ENCODE measurements at regions not wholly inside any gene's neighbourhood (a gene's known extent, or its start where the extent isn't known, plus 50 kb on each side); places are given as distances from the start of the nearest gene placed in this dataset.

- TF ChIP-seq POLR2AphosphoS5 (IDR thresholded peaks at IDR 0.05) = no peak
- TF ChIP-seq CTCF (IDR thresholded peaks at IDR 0.05) = no peak
- no peak for TF ChIP-seq POLR2A (IDR thresholded peaks at IDR 0.05)
- no peak for TF ChIP-seq EP300 (IDR thresholded peaks at IDR 0.05)
These were observed 170.3 kb downstream of the COX18 start for GRCh38 chr4:72899214-72899613.

Data from upper lobe of left lung (tissue), 4 donors.